K562 (cell line): ENCODE measurements at regions not wholly inside any gene's neighbourhood (a gene's known extent, or its start where the extent isn't known, plus 50 kb on each side); places are given as distances from the start of the nearest gene placed in this dataset.
A peak's percentile ranks its signal among the peaks of the same experiment; 100 is the strongest.
"Not testable (repeated sequence)": the region's sequence is repeated elsewhere in the genome, so short reads cannot be mapped to it uniquely, and the experiment has no call there.

Source experiments
- ATAC-seq: fragments of 200-7000 bp; cut with Tn5 transposase; 3 replicates; pipeline ENCODE4 v1.9.1; 2020; ENCODE audit warnings: moderate library complexity
- BruUV-seq: library from RNA; stranded (reverse); fragments of 400-500 nt; replicated peaks from 2 replicates; lab custom pipeline; 2021; lab: Mats Ljungman, UMichigan
- CTCF ChIA-PET: fragments of 300-600 bp; formaldehyde crosslinking; extraction: SDS; loops from one replicate; lab custom pipeline; 2021; ENCODE audit warnings: low intra/inter-chr PET ratio; lab: Yijun Ruan, JAX
- POLR2A ChIA-PET: fragments of 300-600, 350-650 bp; sonication (Branson Sonifier 250); formaldehyde crosslinking; extraction: SDS; loops from one replicate; lab custom pipeline; 2021; ENCODE audit warnings: antibody characterized with exemption, inconsistent platforms; lab: Yijun Ruan, JAX
- DNase-seq, 4 experiments: peaks; one replicate each; pipeline versions ENCODE4 v3.0.0 to v3.0.0-alpha.2; 2011 to 2018; ENCODE audit warnings: low spot score in 3 of 4, mixed read lengths in 3 of 4; ENCODE audit errors: extremely low read depth in 1 of 4
- FAIRE-seq: peaks from 2 replicates; lab custom pipeline; 2011; peaks lifted over from hg19 to GRCh38; lab: Jason Lieb, UNC
- H2AFZ ChIP-seq: 2 replicates; pipeline ENCODE4 v1.6.0; 2011; ENCODE audit warnings: low read depth, low read length, control low read depth, inconsistent platforms
- H3K27ac ChIP-seq: fragments of 200-600 bp; 3 replicates; pipeline ENCODE4 v1.8.0; 2011; ENCODE audit warnings: low read depth, mild to moderate bottlenecking, control low read depth, inconsistent platforms, low read length, moderate library complexity, mixed read lengths; ENCODE audit errors: extremely low read depth
- H3K27me3 ChIP-seq, 2 experiments: fragments of 300-600 bp in 1 of 2; 2 replicates in 1 of 2; 3 replicates in 1 of 2; pipeline versions ENCODE4 v1.6.0 to v1.8.0; 2011; ENCODE audit warnings: inconsistent platforms in 2 of 2, low read length in 2 of 2, mild to moderate bottlenecking in 1 of 2, mixed read lengths in 1 of 2, moderate library complexity in 1 of 2; ENCODE audit not compliant: control insufficient read depth in 2 of 2, insufficient read depth in 2 of 2
- H3K36me3 ChIP-seq: fragments of 300-600 bp; 3 replicates; pipeline ENCODE4 v1.8.0; 2011; ENCODE audit warnings: mild to moderate bottlenecking, low read length, inconsistent platforms; ENCODE audit not compliant: control insufficient read depth, insufficient read depth
- H3K4me1 ChIP-seq, 2 experiments: fragments of 200-600 bp in 1 of 2; replicated peaks in 1 of 2; 2 replicates in 1 of 2; 3 replicates in 1 of 2; pipeline versions ENCODE4 v1.5.1 to v1.8.0; 2011; ENCODE audit warnings: inconsistent platforms in 2 of 2, low read length in 2 of 2, mild to moderate bottlenecking in 1 of 2, mixed read lengths in 1 of 2, moderate library complexity in 1 of 2; ENCODE audit not compliant: control insufficient read depth in 2 of 2, insufficient read depth in 2 of 2
- H3K4me2 ChIP-seq: 2 replicates; pipeline ENCODE4 v1.6.1; 2011; ENCODE audit warnings: low read length, control low read depth, inconsistent platforms, mixed read lengths; ENCODE audit not compliant: insufficient read depth
- H3K4me3 ChIP-seq: fragments of 200-600 bp; sonication (generic), shearing (Covaris generic); 2 replicates; pipeline ENCODE4 v1.5.1; 2016; ENCODE audit warnings: control low read depth, inconsistent platforms
- H3K79me2 ChIP-seq: fragments of 200-600 bp; 3 replicates; pipeline ENCODE4 v1.8.0; 2011; ENCODE audit warnings: low read length, inconsistent platforms; ENCODE audit not compliant: control insufficient read depth, insufficient read depth
- H3K9ac ChIP-seq, 2 experiments: 2 replicates each; pipeline versions ENCODE4 v1.6.0 to v1.6.1; 2011; ENCODE audit warnings: low read depth in 2 of 2, low read length in 2 of 2, control low read depth in 1 of 2, inconsistent platforms in 1 of 2, mild to moderate bottlenecking in 1 of 2, mixed read lengths in 1 of 2; ENCODE audit not compliant: insufficient read depth in 1 of 2
- H3K9me1 ChIP-seq: one replicate; pipeline ENCODE4 v1.6.0; 2011; ENCODE audit warnings: inconsistent platforms, mild to moderate bottlenecking, low read length, moderate library complexity; ENCODE audit not compliant: control insufficient read depth, insufficient read depth
- H3K9me3 ChIP-seq: replicated peaks from 2 replicates; pipeline ENCODE4 v1.5.1; 2011; ENCODE audit warnings: low read depth, low read length, inconsistent platforms; ENCODE audit not compliant: control insufficient read depth, insufficient read depth
- H4K20me1 ChIP-seq: replicated peaks from 2 replicates; pipeline ENCODE4 v1.6.1; 2011; ENCODE audit warnings: low read length, inconsistent platforms, mixed read lengths; ENCODE audit not compliant: control insufficient read depth, insufficient read depth
- PCBP2 ChIP-seq: fragments of 200-400 bp; formaldehyde crosslinking; IDR thresholded peaks from 2 replicates; pipeline ENCODE4 v1.6.1; 2018; ENCODE audit warnings: low read length, low read depth, mild to moderate bottlenecking, moderate library complexity; ENCODE audit not compliant: poor library complexity, severe bottlenecking
- WGBS: fragments of 100-300 bp; shearing (Covaris generic); methylation state at CpG from one replicate; pipeline ENCODE4 v1.1.6; 2016; ENCODE audit warnings: low coverage, mixed read lengths; ENCODE audit not compliant: insufficient coverage; ENCODE audit errors: missing lambda C conversion rate; 5-methylcytosine and 5-hydroxymethylcytosine counted together
- in situ Hi-C: fragments of 300-500 bp; cut with MboI; formaldehyde crosslinking; loops from 4 replicates; pipeline ENCODE4 v1.15.0; 2018; ENCODE audit warnings: inconsistent platforms, mixed read lengths
- intact Hi-C: fragments of 100-400 bp; cut with micrococcal nuclease; formaldehyde crosslinking; loops from 2 replicates; pipeline ENCODE4 v1.14.2; 2022

DNA sequence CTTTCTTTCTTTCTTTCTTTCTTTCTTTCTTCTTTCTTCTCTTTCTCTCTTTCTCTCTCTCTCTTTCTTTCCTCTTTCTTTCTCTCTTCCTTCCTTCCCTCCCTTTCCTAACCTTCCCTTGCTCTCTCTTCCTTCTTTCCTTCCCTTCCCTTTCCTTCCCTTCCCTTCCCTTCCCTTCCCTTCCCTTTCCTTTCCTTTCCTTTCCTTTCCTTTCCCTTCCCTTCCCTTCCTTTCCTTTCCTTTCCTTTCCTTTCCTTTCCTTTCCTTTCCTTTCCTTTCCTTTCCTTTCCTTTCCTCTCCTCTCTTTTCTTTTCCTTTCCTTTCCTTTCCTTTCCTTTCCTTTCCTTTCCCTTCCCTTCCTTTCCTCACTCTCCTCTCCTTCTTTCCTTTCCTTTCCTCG, 5294.1 kb upstream of the TPTE start:
- DNase-seq, H2AFZ ChIP-seq, H3K9ac ChIP-seq, CTCF ChIA-PET, H3K4me1 ChIP-seq, H3K9me3 ChIP-seq, H4K20me1 ChIP-seq, H3K27ac ChIP-seq, intact Hi-C loops, H3K79me2 ChIP-seq, H3K4me2 ChIP-seq, FAIRE-seq, H3K27me3 ChIP-seq, BruUV-seq, H3K36me3 ChIP-seq, in situ Hi-C loops, H3K4me3 ChIP-seq, ATAC-seq, H3K9me1 ChIP-seq, POLR2A ChIA-PET: not testable (repeated sequence)
- WGBS = 17% methylated on average over 1 of the region's 1 CpG
- peak; percentile 50 for TF ChIP-seq PCBP2

DNA sequence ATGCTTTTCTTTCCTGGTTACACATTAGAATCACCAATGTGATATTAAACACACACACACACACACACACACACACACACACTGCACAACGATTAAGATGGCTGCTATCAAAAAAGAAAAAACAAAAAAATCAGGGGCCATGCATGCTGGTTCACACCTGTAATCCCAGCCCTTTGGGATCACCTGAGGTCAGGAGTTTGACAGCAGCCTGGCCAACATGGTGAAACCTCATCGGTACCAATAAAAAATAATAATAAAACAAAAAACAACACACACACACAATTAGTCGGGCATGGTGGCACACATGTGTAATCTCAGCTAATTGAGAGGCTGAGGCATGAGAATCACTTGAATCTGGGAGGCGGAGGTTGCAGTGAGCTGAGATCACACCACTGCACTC, 5290.8 kb upstream of the TPTE start:
- H3K27me3 ChIP-seq, H3K4me2 ChIP-seq, DNase-seq, in situ Hi-C loops, H3K9me1 ChIP-seq, intact Hi-C loops, H3K9me3 ChIP-seq, H3K4me1 ChIP-seq, ATAC-seq, FAIRE-seq, POLR2A ChIA-PET, H4K20me1 ChIP-seq, H3K9ac ChIP-seq, H3K4me3 ChIP-seq, BruUV-seq, CTCF ChIA-PET, H3K27ac ChIP-seq, H3K79me2 ChIP-seq, H2AFZ ChIP-seq: not testable (repeated sequence)
- peaks cover 11% of the 10 kb centered on the region; the same call in 2 of the 3 replicates for H3K36me3 ChIP-seq
- WGBS = 54% methylated on average over 4 of the region's 4 CpGs
